Inflammatory macrophage treated with lipopolysaccharide for 4 hours (primary cell): ENCODE measurements at regions not wholly inside any gene's neighbourhood (a gene's known extent, or its start where the extent isn't known, plus 50 kb on each side); places are given as distances from the start of the nearest gene placed in this dataset.
"Not testable (repeated sequence)": the region's sequence is repeated elsewhere in the genome, so short reads cannot be mapped to it uniquely, and the experiment has no call there.

Experiments used
- DNase-seq: peaks from one replicate; pipeline ENCODE4 v3.0.0-alpha.2; 2020

GRCh38 chr9:24832307-24832706 is 286.6 kb upstream of the IZUMO3 start:
- no peak for DNase-seq

GRCh38 chr9:24828687-24829086 is 283.0 kb upstream of the IZUMO3 start:
- no peak for DNase-seq

GRCh38 chr9:24824607-24825006 is 278.9 kb upstream of the IZUMO3 start:
- DNase-seq: no peak

GRCh38 chr9:24820196-24820595 is 274.5 kb upstream of the IZUMO3 start:
- no peak for DNase-seq

GRCh38 chr9:24817756-24818155 is 272.1 kb upstream of the IZUMO3 start:
- peak; percentile 0 for DNase-seq

GRCh38 chr9:24816006-24816405 is 270.3 kb upstream of the IZUMO3 start:
- no peak for DNase-seq

- no peak for DNase-seq
Measured at GRCh38 chr9:24801344-24801743, 255.6 kb upstream of the IZUMO3 start.

- no peak for DNase-seq
Measured at GRCh38 chr9:24793787-24794186, 248.1 kb upstream of the IZUMO3 start.

- DNase-seq: no peak
Measured at GRCh38 chr9:24776226-24776625, 230.5 kb upstream of the IZUMO3 start.

GRCh38 chr9:24774199-24774598 is 228.5 kb upstream of the IZUMO3 start:
- not testable (repeated sequence) for DNase-seq

- no peak for DNase-seq
Measured at GRCh38 chr9:24766081-24766480, 220.4 kb upstream of the IZUMO3 start.

- no peak for DNase-seq
Measured at GRCh38 chr9:24765025-24765756, 219.5 kb upstream of the IZUMO3 start.

GRCh38 chr9:24738421-24738961 is 192.8 kb upstream of the IZUMO3 start:
- no peak for DNase-seq

GRCh38 chr9:24731754-24732153 is 186.1 kb upstream of the IZUMO3 start:
- DNase-seq: no peak

- no peak for DNase-seq
Measured at GRCh38 chr9:24721621-24722020, 175.9 kb upstream of the IZUMO3 start.

GRCh38 chr9:24712206-24712605 is 166.5 kb upstream of the IZUMO3 start:
- no peak for DNase-seq

- no peak for DNase-seq
Measured at GRCh38 chr9:24708814-24709213, 163.1 kb upstream of the IZUMO3 start.

- DNase-seq: no peak
Measured at GRCh38 chr9:24698881-24699518, 153.3 kb upstream of the IZUMO3 start.

GRCh38 chr9:24672336-24672735 is 126.6 kb upstream of the IZUMO3 start:
- DNase-seq: no peak

- no peak for DNase-seq
Measured at GRCh38 chr9:24657387-24657786, 111.7 kb upstream of the IZUMO3 start.

- no peak for DNase-seq
Measured at GRCh38 chr9:24652181-24652580, 106.5 kb upstream of the IZUMO3 start.

- not testable (repeated sequence) for DNase-seq
Measured at GRCh38 chr9:24628809-24629208, 83.1 kb upstream of the IZUMO3 start.

- DNase-seq: no peak
Measured at GRCh38 chr9:24625097-24625496, 79.4 kb upstream of the IZUMO3 start.

- DNase-seq: no peak
Measured at GRCh38 chr9:24624481-24624880, 78.8 kb upstream of the IZUMO3 start.
